Activated CD4-positive, alpha-beta memory T cell treated with anti-CD3 and anti-CD28 coated beads, Interleukin-2, amount 10 ng/mL, durations not matched to agents 7 days and 5 days (primary cell): ENCODE measurements at regions not wholly inside any gene's neighbourhood (a gene's known extent, or its start where the extent isn't known, plus 50 kb on each side); places are given as distances from the start of the nearest gene placed in this dataset.

Experiments used
- CTCF ChIA-PET: fragments of 350-600 bp; sonication (Branson Sonifier 250); formaldehyde crosslinking; loops from one replicate; lab custom pipeline; 2021; ENCODE audit warnings: antibody characterized with exemption, inconsistent platforms; lab: Charles Lee
- POLR2A ChIA-PET: fragments of 350-600 bp; sonication (Branson Sonifier 250); formaldehyde crosslinking; loops from one replicate; lab custom pipeline; 2021; ENCODE audit warnings: antibody characterized with exemption; lab: Charles Lee
- DNase-seq: peaks from one replicate; pipeline ENCODE4 v3.0.0-alpha.2; 2020
- H3K27ac Mint-ChIP-seq: one replicate; pipeline ENCODE4 v1.8.0; 2021; ENCODE audit warnings: mild to moderate bottlenecking, mixed read lengths
- H3K27me3 Mint-ChIP-seq: one replicate; pipeline ENCODE4 v1.8.0; 2021; ENCODE audit warnings: mixed read lengths
- H3K36me3 Mint-ChIP-seq: one replicate; pipeline ENCODE4 v1.8.0; 2021; ENCODE audit warnings: low read depth, mixed read lengths
- H3K4me1 Mint-ChIP-seq: one replicate; pipeline ENCODE4 v1.8.0; 2021; ENCODE audit warnings: mixed read lengths
- H3K4me3 Mint-ChIP-seq: one replicate; pipeline ENCODE4 v1.8.0; 2021; ENCODE audit warnings: mild to moderate bottlenecking, mixed read lengths
- H3K9me3 Mint-ChIP-seq: one replicate; pipeline ENCODE4 v1.8.0; 2021; ENCODE audit warnings: mixed read lengths

GRCh38 chr6:91462241-91462640, 875.4 kb upstream of the MAP3K7 start:
- Mint-ChIP-seq H3K27me3 (no peaks in the 10 kb centered on the region), H3K27ac (no peak overlapping the region), H3K4me3 (no peak overlapping the region), H3K4me1 (no peaks in the 10 kb centered on the region), H3K9me3 (no peaks in the 10 kb centered on the region), H3K36me3 (no peaks in the 10 kb centered on the region)
- DNase-seq = no peak
- CTCF ChIA-PET = no interaction called here
- POLR2A ChIA-PET = no interaction called here

- ChIA-PET POLR2A (no interaction called here), CTCF (no interaction called here)
- no peaks in the 10 kb centered on the region for H3K36me3 Mint-ChIP-seq
- no peaks in the 10 kb centered on the region for H3K27me3 Mint-ChIP-seq
- H3K4me1 Mint-ChIP-seq = no peaks in the 10 kb centered on the region
- no peak for DNase-seq
- no peaks in the 10 kb centered on the region for H3K9me3 Mint-ChIP-seq
- H3K4me3 Mint-ChIP-seq = no peak overlapping the region
- no peak overlapping the region for H3K27ac Mint-ChIP-seq
Measured at GRCh38 chr6:91453224-91453878, 866.5 kb upstream of the MAP3K7 start.

GRCh38 chr6:91449539-91449938, 862.7 kb upstream of the MAP3K7 start:
- ChIA-PET POLR2A (no interaction called here), CTCF (no interaction called here)
- Mint-ChIP-seq H3K27ac (no peak overlapping the region), H3K36me3 (no peaks in the 10 kb centered on the region), H3K9me3 (no peaks in the 10 kb centered on the region), H3K4me1 (no peaks in the 10 kb centered on the region), H3K27me3 (no peaks in the 10 kb centered on the region), H3K4me3 (no peak overlapping the region)
- no peak for DNase-seq

- CTCF ChIA-PET = no interaction called here
- H3K27ac Mint-ChIP-seq = no peak overlapping the region
- no peaks in the 10 kb centered on the region for H3K4me1 Mint-ChIP-seq
Measured at GRCh38 chr6:91447530-91448254, 860.8 kb upstream of the MAP3K7 start.

GRCh38 chr6:91447081-91447480, 860.2 kb upstream of the MAP3K7 start:
- no peaks in the 10 kb centered on the region for H3K9me3 Mint-ChIP-seq
- CTCF ChIA-PET = no interaction called here
- H3K27me3 Mint-ChIP-seq = no peaks in the 10 kb centered on the region
- POLR2A ChIA-PET = no interaction called here
- H3K4me3 Mint-ChIP-seq = no peak overlapping the region
- H3K27ac Mint-ChIP-seq = no peak overlapping the region
- H3K36me3 Mint-ChIP-seq = no peaks in the 10 kb centered on the region
- H3K4me1 Mint-ChIP-seq = peaks cover 4% of the 10 kb centered on the region
- DNase-seq = no peak

More at GRCh38 chr6:91447530-91448254, 860.8 kb upstream of the MAP3K7 start:
- no peak overlapping the region for H3K4me3 Mint-ChIP-seq
- no peak for DNase-seq
- H3K27me3 Mint-ChIP-seq = no peaks in the 10 kb centered on the region
- POLR2A ChIA-PET = no interaction called here
- no peaks in the 10 kb centered on the region for H3K9me3 Mint-ChIP-seq
- H3K36me3 Mint-ChIP-seq = no peaks in the 10 kb centered on the region

- DNase-seq = no peak
- Mint-ChIP-seq H3K27ac (no peak overlapping the region), H3K36me3 (no peaks in the 10 kb centered on the region), H3K4me3 (no peak overlapping the region), H3K4me1 (peaks cover 5% of the 10 kb centered on the region), H3K27me3 (no peaks in the 10 kb centered on the region), H3K9me3 (no peaks in the 10 kb centered on the region)
- POLR2A ChIA-PET = no interaction called here
- CTCF ChIA-PET = interaction anchor here (0.6 kb wide), 1 partner anchor 297 kb away, joined by 4 read pairs; no protein-coding TSS in a partner anchor
Measured at GRCh38 chr6:91443405-91443804, 856.5 kb upstream of the MAP3K7 start.

- no peaks in the 10 kb centered on the region for H3K9me3 Mint-ChIP-seq
- POLR2A ChIA-PET = no interaction called here
- H3K4me1 Mint-ChIP-seq = peaks cover 5% of the 10 kb centered on the region
- no peak overlapping the region for H3K4me3 Mint-ChIP-seq
- H3K36me3 Mint-ChIP-seq = no peaks in the 10 kb centered on the region
- no peak overlapping the region for H3K27ac Mint-ChIP-seq
- CTCF ChIA-PET = no interaction called here
- no peaks in the 10 kb centered on the region for H3K27me3 Mint-ChIP-seq
- no peak for DNase-seq
Measured at GRCh38 chr6:91442342-91442741, 855.5 kb upstream of the MAP3K7 start.

GRCh38 chr6:91438570-91438969, 851.7 kb upstream of the MAP3K7 start:
- CTCF ChIA-PET = no interaction called here
- DNase-seq = no peak
- POLR2A ChIA-PET = no interaction called here
- Mint-ChIP-seq H3K4me3 (no peak overlapping the region), H3K4me1 (peaks cover 5% of the 10 kb centered on the region), H3K27ac (no peak overlapping the region), H3K27me3 (no peaks in the 10 kb centered on the region), H3K9me3 (no peaks in the 10 kb centered on the region), H3K36me3 (no peaks in the 10 kb centered on the region)

GRCh38 chr6:91437315-91437729, 850.5 kb upstream of the MAP3K7 start:
- POLR2A ChIA-PET = no interaction called here

GRCh38 chr6:91436448-91436847, 849.6 kb upstream of the MAP3K7 start:
- no peak overlapping the region for H3K27ac Mint-ChIP-seq
- no peak for DNase-seq
- ChIA-PET POLR2A (no interaction called here), CTCF (no interaction called here)
- no peak overlapping the region for H3K4me3 Mint-ChIP-seq
- no peaks in the 10 kb centered on the region for H3K36me3 Mint-ChIP-seq
- H3K27me3 Mint-ChIP-seq = no peaks in the 10 kb centered on the region
- H3K4me1 Mint-ChIP-seq = no peaks in the 10 kb centered on the region
- H3K9me3 Mint-ChIP-seq = no peaks in the 10 kb centered on the region

More at GRCh38 chr6:91437315-91437729, 850.5 kb upstream of the MAP3K7 start:
- CTCF ChIA-PET = no interaction called here
- Mint-ChIP-seq H3K36me3 (no peaks in the 10 kb centered on the region), H3K27ac (no peak overlapping the region), H3K4me1 (peaks cover 3% of the 10 kb centered on the region), H3K9me3 (no peaks in the 10 kb centered on the region), H3K4me3 (no peak overlapping the region), H3K27me3 (no peaks in the 10 kb centered on the region)
- DNase-seq = no peak

GRCh38 chr6:91435630-91436029, 848.8 kb upstream of the MAP3K7 start:
- ChIA-PET POLR2A (no interaction called here), CTCF (no interaction called here)
- no peak for DNase-seq
- Mint-ChIP-seq H3K27me3 (no peaks in the 10 kb centered on the region), H3K27ac (no peak overlapping the region), H3K4me1 (no peaks in the 10 kb centered on the region), H3K36me3 (no peaks in the 10 kb centered on the region), H3K9me3 (no peaks in the 10 kb centered on the region), H3K4me3 (no peak overlapping the region)

- no peaks in the 10 kb centered on the region for H3K4me1 Mint-ChIP-seq
- no peak for DNase-seq
- no peaks in the 10 kb centered on the region for H3K36me3 Mint-ChIP-seq
- no peak overlapping the region for H3K4me3 Mint-ChIP-seq
- no peak overlapping the region for H3K27ac Mint-ChIP-seq
- H3K27me3 Mint-ChIP-seq = no peaks in the 10 kb centered on the region
- no peaks in the 10 kb centered on the region for H3K9me3 Mint-ChIP-seq
- ChIA-PET POLR2A (no interaction called here), CTCF (no interaction called here)
Measured at GRCh38 chr6:91434576-91434975, 847.7 kb upstream of the MAP3K7 start.

- H3K9me3 Mint-ChIP-seq = no peaks in the 10 kb centered on the region
- CTCF ChIA-PET = no interaction called here
- H3K27me3 Mint-ChIP-seq = no peaks in the 10 kb centered on the region
- no peak for DNase-seq
- no peaks in the 10 kb centered on the region for H3K4me1 Mint-ChIP-seq
- no peak overlapping the region for H3K4me3 Mint-ChIP-seq
- no peak overlapping the region for H3K27ac Mint-ChIP-seq
- H3K36me3 Mint-ChIP-seq = no peaks in the 10 kb centered on the region
- POLR2A ChIA-PET = no interaction called here
Measured at GRCh38 chr6:91433660-91434534, 847.0 kb upstream of the MAP3K7 start.
